IPS-NIHi7 (cell line): ENCODE measurements at regions not wholly inside any gene's neighbourhood (a gene's known extent, or its start where the extent isn't known, plus 50 kb on each side); places are given as distances from the start of the nearest gene placed in this dataset.

ENCODE experiments used
- DNase-seq: peaks from one replicate; pipeline ENCODE4 v3.0.0; 2012; ENCODE audit warnings: mixed read lengths; ENCODE audit errors: extremely low spot score

DNA sequence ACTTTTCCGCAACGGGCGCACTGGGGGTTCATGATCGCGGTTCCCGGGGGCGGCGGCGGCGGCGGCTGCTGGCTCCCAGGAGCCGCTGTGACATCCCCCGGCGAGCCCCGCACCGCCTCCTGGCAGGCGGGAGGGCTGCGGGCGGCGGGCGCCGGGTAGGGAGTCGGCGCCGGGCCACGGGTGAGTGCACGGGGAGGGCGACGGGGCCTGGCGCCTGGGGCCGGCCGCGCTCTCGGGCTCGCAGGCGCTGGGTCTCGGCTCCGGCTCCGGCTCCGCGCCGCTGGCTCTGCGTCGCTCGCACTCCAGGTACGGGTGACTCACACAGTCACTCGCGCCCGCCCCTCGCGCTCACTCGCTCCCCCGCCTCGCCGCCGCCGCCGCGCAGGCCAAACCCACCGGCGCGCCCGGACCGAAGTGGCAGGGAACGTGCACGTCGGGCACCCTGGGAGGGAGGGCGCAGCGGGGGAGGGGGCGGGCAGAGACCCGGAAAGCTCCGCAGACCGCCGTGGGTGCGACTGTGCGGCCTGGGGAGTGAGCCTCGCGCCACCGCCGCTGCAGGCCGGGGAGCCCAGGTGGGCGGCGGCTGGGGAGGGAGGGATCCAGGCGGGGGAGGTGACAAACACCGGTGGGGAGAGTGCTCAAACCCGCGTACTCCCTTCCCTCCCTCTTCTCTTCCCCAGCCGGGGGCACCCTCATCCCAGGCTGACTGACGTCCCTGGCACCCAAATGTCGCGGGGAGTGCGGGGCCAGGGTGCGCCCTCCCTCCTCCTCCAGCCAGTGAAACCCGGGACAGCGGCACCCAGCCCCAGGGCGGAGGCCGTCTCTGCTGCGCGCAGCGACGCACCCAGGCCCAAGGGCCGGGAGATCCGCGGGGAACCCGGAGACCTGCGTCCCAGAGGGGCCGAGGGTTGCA, 276.9 kb upstream of the NEBL start:
- peak; percentile 65 for DNase-seq

DNA sequence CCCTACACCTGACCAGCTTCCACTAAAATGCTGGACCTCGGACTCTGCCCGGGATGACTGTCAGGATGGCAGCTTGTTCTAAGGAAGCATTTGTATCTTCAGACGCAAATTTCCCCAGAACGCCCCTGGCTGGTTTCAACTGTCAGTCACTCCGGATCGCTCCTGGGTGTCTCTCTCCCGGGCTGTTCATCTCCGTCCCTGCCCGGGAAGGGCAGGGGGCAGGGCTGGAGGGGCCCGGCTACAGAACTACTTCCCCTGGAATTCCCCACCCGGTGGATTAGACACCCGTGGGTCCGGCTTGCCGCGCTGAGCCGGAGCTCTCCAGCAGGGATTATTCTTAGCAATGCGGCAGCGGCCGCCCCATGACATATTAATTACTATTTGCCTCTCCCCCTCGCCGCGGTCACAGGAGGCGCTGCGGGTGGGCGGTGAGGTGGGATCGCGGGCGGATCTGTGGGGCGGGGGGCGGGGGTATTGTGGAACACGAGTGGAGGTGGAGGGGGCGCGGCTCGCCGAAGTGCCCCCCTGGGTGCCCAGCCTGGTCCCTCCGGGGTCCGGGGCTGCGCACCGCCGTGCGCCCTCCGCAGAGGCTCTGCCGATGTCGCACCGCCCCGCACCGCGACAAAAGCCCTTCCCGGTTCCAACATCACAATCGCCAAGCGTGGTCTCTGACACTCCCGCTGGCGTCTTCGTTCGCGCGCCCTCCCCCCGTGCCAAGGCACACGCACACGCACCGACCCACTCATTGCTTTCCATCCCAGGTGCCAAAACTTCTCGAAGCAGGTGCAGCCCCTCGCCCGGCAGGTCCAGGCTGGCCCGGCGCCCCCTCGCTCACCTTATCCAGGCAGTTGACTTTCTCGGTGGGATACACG, 276.1 kb upstream of the NEBL start:
- no peak for DNase-seq

DNA sequence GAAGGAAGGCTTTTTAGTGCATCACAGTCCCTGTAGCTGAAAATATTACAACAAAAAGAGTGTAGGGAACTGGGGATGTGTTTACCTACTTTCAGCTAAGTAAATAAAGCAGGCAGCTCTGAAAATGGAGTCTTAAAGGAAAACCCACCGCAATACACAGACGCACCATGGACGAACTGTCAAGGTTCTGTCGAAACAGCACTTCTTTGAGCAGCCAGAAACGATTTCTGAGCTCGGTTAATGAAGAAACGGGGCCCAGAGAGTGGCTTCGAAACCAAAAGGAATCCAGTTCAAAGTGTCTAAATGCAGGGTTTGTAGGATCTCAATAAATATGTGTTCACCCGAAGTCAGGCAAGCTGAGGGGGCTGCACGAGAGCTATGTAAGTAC, 275.4 kb upstream of the NEBL start:
- DNase-seq, result no peak

DNA sequence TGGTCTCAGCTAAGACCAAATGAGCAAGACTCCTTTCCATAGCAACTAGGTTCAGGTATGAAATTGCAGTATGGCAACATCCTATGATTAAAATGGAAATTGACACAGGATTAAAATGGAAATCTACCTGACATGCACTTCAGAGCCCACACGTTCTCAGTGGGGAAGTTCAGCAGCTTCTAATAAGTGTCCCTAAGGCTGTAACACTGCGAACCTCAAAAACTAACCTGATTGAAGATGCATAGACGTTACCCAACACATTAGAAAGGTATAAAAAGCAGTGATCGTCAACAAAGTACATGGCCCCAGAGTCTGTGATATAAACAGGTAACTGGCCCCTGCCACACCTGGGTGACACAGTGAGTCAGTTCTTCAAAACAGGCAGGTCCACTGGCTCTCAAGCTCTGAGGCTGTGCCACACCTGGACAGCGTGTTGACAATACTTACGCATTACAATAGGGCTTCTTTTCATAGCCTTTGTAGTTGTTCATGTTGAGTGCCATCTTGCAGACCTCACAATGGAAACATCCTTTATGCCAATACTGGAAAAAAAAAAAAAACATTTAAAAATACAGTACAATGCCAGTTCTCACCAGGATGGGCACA, 274.9 kb upstream of the NEBL start:
- no peak for DNase-seq

DNA sequence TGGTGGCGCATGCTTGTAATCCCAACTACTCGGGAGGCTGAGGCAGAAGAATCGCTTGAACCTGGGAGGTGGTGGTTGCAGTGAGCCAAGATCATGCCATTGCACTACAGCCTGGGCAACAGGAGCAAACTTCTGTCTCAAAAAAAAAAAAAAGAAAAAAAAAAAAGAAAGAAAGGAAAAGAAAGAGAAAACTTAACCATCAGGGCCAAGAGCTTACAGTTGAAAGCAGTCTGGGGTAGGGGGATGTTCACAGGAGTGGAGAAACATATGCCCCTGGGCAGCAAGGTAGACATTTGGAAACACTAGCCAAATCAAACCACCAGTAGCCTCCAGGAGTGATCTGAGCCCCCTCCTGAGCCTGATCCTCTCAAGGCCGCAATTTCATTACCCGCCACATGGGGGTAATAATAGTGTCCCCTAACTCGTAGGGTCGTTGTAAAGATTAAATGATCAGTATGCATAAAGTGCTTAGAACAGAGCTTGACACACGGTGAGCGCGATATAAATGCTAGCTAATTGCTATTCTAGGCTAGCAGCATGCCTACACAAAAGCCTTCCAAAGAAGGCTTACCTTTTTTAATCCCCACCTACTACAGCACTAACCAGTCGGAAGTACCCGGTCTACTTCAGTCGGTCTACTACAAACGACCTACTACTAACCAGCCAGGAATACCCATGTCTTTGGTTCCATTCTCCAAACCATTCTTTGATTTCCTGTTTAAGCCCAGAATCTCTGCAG, 274.3 kb upstream of the NEBL start:
- DNase-seq, result peak; percentile 48

DNA sequence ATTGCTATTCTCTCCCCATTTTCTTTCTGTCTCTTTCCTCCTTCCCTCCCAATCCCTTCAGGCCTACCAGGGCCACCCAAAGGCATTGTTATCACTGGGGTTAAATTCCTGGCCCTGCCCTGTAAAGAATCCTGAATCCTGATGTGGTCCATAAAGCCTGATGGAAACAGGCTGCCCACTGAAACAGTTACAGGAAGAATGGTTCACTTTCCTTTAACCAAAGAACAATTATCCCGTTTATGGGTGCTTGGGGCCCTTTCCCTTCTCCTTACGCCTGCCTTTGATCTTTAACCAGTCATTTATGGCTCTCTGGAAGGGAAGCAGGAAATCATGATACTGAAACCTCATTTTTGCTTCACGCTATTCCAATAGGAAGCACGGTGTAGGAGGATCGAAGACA, 273.1 kb upstream of the NEBL start:
- DNase-seq, result no peak

DNA sequence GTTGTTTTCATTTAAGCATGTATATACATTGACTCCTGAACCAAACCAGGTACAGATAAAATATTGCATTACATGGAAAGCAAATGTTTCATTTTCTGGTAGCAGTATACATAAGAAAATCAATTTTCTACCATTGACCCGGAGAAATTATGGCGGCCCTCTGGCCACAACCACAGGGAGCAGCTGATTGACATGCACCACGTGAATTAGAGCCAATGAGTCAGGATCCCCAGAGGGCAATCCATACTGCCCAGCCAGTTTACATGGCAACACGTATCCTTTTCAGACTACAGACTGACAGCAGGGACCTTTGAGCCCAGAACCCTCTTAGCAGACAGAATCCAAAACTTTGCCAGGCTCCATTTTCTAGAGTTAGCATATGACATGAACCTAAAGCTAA, 272.2 kb upstream of the NEBL start:
- no peak for DNase-seq

DNA sequence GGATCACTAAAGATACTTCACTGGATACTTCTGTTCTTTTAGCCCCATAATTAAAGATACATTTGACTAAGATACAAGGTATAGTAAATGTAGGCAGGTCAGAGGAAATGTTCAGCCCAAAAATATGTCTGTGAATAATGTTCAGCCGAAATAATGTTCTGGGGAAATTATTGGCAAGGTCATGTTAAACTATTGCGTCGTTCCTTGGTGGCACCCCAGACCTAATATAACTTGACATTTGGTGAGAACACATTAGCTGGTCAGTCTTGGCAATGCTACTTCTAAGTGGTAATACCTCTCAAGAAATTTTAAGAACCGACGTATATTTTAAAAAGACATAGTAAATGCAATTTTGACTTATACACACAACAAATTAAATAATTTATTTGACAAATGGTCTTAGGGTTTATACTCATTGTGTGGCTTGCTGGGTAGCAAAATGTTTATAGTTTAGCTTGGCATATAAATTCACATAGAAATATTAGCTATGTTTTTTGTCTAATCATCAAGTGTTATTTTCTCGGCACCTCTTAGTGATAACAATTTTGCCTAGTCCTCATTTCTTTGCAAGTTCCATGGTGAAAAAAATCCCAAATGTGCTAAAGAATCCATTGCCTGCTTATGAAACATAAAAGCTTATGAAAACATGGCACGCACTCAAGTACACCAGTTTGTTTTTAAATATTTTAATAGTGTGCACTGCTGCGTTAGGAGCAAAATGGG, 270.3 kb upstream of the NEBL start:
- no peak for DNase-seq

DNA sequence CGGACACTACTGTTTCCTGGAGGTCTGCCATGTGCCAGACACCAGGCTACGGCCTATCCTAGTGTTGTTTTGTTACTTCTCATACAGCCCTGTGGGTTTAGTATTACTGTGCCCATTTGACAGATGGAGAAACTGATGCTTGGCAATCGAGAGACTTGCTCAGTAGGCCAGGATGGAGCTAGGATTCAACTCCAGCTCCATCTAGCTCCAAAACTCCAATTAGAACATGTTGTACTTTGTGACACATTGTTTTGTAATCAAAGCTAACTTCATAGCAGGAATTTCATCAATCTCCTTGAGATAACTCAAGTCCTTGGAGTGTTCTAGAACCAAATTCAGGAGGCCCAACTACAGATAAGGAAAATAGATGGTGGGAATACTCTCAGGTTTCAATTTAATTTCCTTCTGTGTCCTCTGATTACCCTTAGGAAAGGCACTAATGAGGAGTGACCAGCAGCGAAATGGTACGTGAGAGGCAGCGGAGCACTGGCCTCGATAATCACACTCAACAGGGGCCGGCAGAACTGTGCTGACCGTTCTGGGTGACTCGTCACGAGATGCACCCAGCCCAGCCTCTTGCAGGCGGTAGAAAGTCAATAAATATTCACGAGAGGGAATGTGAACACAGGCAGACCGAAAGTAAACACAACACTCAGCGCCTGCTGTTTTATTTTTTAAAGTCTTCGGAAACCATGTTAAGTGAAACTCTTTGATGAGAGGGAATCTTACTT, 269.6 kb upstream of the NEBL start:
- no peak for DNase-seq

DNA sequence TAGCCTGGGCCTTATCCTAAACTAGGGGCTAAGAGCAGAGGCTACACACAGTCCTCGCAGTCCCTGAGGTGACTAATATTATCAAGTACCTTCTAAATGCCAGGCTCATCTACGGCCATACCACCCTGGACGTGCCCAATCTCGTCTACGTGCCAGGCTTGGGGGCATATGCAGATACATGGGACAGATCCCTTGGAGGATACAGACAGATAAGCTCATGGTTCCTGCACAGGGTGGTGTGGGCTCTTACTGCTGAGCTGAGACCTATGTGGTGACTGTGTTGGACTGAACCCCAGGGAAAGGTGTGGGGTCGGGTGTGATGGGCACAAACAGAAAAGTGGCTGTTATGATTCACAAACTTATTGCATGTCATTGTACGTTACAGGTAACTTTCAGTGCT, 268.4 kb upstream of the NEBL start:
- no peak for DNase-seq

DNA sequence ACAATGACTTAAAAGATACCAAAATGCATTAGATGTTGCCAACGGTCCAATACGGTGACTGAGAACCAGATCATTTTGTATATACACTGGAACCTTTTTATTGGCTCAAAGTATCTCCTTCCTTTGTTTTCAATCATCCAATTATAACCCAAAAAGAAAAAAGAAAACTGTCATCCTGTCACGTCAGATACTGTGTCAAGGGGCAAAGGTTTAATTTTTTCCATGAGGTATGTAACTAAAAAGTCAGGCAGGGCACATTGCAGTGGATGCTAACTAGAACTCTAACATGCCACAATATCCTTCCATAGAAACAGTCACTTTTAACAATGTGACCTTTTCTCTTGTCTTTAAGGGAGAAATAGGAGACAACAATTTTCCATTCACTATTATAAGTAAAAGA, 267.6 kb upstream of the NEBL start:
- DNase-seq, result no peak

DNA sequence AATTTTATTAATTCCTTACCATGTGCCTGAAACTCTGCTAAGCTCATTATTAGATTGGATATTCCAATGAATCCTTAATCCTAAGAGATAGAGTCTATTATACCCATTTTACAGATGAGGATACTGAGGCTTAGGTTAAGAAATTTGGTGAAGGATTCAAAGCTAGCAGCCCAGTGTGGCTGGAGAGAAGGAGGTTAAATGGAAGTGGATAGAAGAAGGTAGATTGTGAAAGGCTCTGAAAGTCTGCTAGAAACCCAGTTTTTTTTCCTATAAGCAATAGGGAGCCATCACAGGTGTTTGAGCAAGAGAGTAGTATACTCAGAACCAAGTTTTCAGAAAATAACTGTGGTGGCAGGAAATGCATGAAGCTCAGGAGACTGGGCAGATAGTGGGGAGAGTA, 265.8 kb upstream of the NEBL start:
- no peak for DNase-seq

DNA sequence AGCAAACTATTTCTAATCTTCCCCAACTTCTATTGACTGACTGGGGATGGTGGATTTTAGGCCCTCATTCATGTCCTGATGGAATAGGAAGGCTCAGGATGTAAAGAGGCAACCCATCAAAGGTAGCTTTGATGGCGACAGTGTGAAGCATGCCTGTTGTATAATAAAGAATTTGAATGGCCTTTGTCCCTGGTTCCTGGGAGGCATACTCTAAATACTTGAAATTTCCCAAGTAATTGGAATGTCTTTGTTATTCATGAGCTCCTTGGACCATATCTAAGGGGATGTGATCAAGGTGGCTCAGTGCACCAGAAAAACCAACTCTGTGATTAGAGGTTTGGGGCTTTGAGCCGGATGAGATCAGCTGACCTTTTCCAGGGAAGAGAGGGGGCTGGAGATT, 264.5 kb upstream of the NEBL start:
- DNase-seq, result no peak

DNA sequence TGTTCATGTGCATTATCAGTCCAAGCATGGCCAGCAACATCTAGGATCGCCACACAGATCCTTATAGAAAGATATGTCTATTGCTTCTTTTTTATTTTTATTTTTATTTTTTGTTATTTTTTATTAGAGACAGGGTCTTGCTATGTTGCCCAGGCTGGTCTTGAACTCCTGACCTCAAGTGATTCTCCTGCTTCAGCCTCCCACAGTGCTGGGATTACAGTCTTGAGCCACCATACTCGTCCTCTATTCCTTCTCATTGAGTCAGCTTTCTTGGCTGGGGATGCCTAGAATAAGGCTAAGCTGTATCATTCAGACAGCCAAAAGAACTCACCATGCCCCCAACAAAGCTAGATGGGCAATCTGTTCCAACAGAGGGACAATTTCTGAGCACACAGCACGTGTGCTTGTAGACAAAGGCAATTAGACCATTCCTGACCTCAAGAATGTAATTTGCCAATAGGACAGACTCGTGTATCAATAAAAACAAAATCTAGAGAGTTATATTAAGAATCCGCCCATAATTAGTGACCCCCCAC, 264.0 kb upstream of the NEBL start:
- DNase-seq, result no peak

DNA sequence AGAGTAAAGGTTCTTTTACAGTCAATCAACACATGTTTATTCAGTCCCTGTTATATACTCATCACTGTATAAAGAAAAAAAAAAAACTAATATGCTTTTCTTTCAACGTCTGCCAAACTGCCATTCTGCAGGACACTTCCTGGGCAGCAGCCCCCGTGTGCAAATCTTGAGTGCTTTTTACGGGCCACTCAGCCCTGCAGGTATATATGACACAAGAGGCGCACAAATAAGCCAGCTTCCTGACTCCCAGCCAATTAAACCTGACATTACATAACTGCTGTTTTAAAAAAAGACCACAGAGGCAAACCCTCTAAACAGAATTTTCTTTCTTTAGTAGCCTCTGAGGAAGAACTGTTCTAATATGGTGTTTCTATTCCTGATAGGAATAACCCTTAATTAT, 263.0 kb upstream of the NEBL start:
- DNase-seq, result no peak

DNA sequence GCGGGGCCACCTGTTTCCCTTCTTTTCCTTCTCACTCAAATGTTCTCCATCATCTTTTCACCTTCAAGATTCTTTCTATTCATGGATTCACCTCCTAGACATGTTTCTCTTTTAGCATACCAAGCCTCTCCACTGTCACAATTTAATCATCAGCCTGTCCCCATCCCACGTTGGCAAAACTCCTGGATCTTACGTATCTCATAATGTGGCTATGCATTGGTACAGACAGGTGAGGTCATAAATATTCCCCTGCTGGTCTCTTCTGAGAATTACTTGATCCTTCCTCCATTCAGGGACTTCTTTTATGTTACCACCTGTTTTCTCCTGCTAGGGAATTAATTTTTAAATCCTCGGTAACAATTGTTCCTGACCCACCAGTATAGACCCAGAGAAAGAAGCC, 262.6 kb upstream of the NEBL start:
- DNase-seq, result no peak

DNA sequence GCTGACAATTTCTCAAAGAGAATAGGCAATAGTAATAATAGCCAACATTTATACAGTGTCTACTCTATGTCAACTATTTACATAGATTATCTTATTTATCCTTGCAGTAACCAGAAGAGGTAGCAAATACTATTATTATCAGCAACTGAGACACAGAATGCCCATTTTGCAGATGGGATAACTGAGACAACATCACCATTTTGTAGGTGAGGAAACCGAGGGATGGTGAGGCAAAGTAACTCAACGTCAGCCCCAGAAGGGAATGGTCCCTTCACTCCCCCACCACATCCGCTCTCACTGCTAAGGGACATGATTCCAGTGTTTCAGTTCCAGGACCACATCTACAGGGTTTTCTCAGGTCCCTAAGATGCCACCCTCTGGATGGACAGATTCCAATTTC, 261.2 kb upstream of the NEBL start:
- DNase-seq, result no peak

DNA sequence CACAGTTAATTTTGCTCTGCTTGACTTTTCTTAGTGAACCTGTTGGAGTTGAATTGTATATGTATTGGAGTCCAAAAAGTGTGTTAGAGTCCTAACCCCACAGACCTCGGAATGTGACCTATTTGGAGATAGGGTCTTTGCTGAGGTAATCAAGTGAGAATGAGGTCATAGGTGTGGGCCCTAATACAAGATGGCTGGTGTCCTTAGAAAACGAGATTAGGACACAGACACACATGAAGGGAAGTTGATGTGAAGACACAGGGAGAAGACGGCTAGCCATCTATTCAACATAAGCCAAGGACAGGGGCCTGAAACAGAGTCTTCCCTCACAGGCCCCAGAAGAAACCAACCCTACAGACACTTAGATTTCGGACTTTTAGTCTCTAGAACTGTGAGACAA, 260.6 kb upstream of the NEBL start:
- DNase-seq, result no peak

DNA sequence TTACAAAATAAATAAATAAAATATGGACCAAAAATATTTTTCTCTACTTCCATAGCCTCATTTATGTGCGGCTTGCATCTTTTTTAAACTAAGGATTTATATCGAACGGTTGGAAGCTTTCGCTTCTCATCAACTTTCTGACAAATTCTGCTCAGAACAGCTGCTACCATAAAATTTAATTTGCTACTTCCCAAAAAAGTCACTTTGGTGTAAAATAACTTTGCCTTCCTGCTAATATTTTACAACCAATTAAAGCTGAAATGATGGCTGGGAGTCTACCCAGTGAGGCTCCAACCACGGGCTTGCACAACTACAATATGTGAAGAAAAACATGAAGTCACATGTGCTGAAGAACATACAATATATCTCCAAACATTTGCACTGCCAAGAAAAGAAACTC, 253.1 kb upstream of the NEBL start:
- no peak for DNase-seq

DNA sequence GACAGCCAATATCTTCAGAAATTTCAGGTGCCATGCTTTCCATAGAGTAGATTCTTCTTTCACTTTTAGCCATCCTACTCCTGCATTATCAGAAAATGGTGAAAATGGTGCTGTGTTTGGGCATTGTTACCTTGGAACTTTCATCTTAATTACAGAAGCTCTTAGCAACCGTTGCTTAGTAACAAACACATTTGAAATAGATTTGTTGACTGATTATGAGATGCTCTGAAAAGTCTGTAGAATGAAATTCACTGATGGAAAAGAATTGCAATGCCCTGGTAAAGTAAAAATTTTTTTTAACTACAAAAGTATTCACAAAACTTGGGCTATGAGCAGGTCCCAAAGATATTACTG, 249.3 kb upstream of the NEBL start:
- no peak for DNase-seq
